Calu3 (cell line): ENCODE measurements at regions not wholly inside any gene's neighbourhood (a gene's known extent, or its start where the extent isn't known, plus 50 kb on each side); places are given as distances from the start of the nearest gene placed in this dataset.
A peak's percentile ranks its signal among the peaks of the same experiment; 100 is the strongest.
"Not testable (repeated sequence)": the region's sequence is repeated elsewhere in the genome, so short reads cannot be mapped to it uniquely, and the experiment has no call there.

ENCODE experiments used
- BruUV-seq: library from RNA; stranded (reverse); fragments of 400-500 nt; replicated peaks from 2 replicates; lab custom pipeline; 2021; lab: Mats Ljungman, UMichigan
- CTCF ChIA-PET: fragments of 300-600 bp; sonication (Branson Sonifier 250); formaldehyde crosslinking; loops from one replicate; lab custom pipeline; 2022; ENCODE audit warnings: antibody characterized with exemption; lab: Charles Lee
- DNase-seq: peaks from one replicate; pipeline ENCODE4 v3.0.0; 2022
- H3K27ac Mint-ChIP-seq: one replicate; pipeline ENCODE4 v1.8.0; 2022; ENCODE audit warnings: mixed read lengths; ENCODE audit not compliant: unreplicated experiment
- H3K27me3 Mint-ChIP-seq: one replicate; pipeline ENCODE4 v1.8.0; 2022; ENCODE audit warnings: mixed read lengths; ENCODE audit not compliant: unreplicated experiment
- H3K36me3 Mint-ChIP-seq: one replicate; pipeline ENCODE4 v1.8.0; 2022; ENCODE audit warnings: mild to moderate bottlenecking, moderate library complexity, mixed read lengths; ENCODE audit not compliant: insufficient read depth, unreplicated experiment
- H3K4me1 Mint-ChIP-seq: one replicate; pipeline ENCODE4 v1.8.0; 2022; ENCODE audit warnings: mild to moderate bottlenecking, low read depth, mixed read lengths; ENCODE audit not compliant: unreplicated experiment
- H3K4me3 Mint-ChIP-seq: one replicate; pipeline ENCODE4 v1.8.0; 2022; ENCODE audit warnings: mild to moderate bottlenecking, low read depth, moderate library complexity, mixed read lengths; ENCODE audit not compliant: unreplicated experiment
- H3K9me3 Mint-ChIP-seq: one replicate; pipeline ENCODE4 v1.8.0; 2022; ENCODE audit warnings: low read depth, mixed read lengths; ENCODE audit not compliant: unreplicated experiment
- CTCF ChIP-seq: fragments of 200-600 bp; IDR thresholded peaks from one replicate; pipeline ENCODE4 v1.8.0; 2022; ENCODE audit warnings: antibody characterized with exemption; ENCODE audit not compliant: unreplicated experiment
- intact Hi-C: fragments of 100-400 bp; cut with micrococcal nuclease; formaldehyde crosslinking; loops from one replicate; pipeline ENCODE4 v1.10.0; 2022; ENCODE audit not compliant: unreplicated experiment

DNA sequence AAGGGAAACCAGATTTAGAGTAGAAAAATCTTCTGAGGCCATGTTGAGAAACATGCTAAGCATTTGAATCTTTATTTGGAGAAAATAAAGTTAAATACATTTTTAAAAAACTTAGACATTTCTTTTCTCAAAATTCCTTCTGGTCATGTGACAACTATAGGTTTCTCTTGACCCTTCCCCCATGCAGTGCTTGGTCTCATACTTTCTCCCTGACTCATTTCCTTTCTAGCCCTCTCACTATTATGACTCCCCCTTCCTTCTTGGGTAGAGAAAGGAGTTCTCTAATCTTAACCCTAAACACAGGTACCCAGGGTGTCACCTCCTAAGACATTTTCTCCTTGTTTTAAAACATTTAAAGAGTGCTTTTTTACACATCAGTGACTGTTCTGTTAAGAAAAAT is 179.5 kb upstream of the TMEM106B start:
- no peak for TF ChIP-seq CTCF
- BruUV-seq, result no TSS peak
- peak overlapping the region; percentile 98 for H3K27ac Mint-ChIP-seq
- peaks cover 3% of the 10 kb centered on the region for H3K9me3 Mint-ChIP-seq
- H3K4me3 Mint-ChIP-seq, result peak overlapping the region; percentile 31
- intact Hi-C loops, result loop anchor here (1.0 kb wide), 1 partner anchor 35 kb away; no protein-coding TSS in a partner anchor
- peak; percentile 74 for DNase-seq
- no peaks in the 10 kb centered on the region for H3K27me3 Mint-ChIP-seq
- peaks cover 6% of the 10 kb centered on the region for H3K36me3 Mint-ChIP-seq
- CTCF ChIA-PET, result no interaction called here
- H3K4me1 Mint-ChIP-seq, result peaks cover 46% of the 10 kb centered on the region

DNA sequence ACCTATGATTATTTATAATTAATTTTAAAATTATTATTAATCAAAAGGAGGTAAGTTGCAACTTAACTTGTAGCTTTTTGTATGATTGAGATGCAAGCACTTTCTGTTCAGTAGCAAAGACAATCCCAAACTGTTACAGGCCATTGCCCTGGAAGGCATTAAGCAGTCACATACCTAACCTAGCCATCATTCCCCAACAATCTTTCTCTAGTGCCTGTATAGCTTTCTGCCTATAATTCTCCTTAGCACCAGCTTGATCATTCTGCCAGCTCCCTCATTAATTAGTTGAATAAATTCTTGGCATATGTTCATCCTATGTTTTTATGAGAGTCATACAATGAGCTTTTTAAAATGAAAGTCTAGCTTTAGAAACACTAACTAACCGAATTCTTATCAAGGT is 178.9 kb upstream of the TMEM106B start:
- Mint-ChIP-seq H3K36me3 (peaks cover 6% of the 10 kb centered on the region), H3K4me3 (peak overlapping the region; percentile 31), H3K27me3 (no peaks in the 10 kb centered on the region), H3K9me3 (peaks cover 3% of the 10 kb centered on the region), H3K27ac (peak overlapping the region; percentile 98), H3K4me1 (peaks cover 46% of the 10 kb centered on the region)
- CTCF ChIA-PET, result interaction anchor here (0.6 kb wide), 2 partner anchors 11 to 93 kb away, joined by 3 read pairs; no protein-coding TSS in a partner anchor
- BruUV-seq, result TSS peak; percentile 84
- intact Hi-C loops, result no loop called here
- no peak for DNase-seq
- no peak for TF ChIP-seq CTCF

- H3K4me1 Mint-ChIP-seq, result peaks cover 32% of the 10 kb centered on the region
- H3K9me3 Mint-ChIP-seq, BruUV-seq, H3K27me3 Mint-ChIP-seq, intact Hi-C loops, CTCF ChIA-PET, H3K36me3 Mint-ChIP-seq, H3K4me3 Mint-ChIP-seq: not testable (repeated sequence)
- H3K27ac Mint-ChIP-seq, result peak overlapping the region; percentile 88
- peak; percentile 25 for DNase-seq
Measured at GRCh38 chr7:12043457-12043856, 167.6 kb upstream of the TMEM106B start.

DNA sequence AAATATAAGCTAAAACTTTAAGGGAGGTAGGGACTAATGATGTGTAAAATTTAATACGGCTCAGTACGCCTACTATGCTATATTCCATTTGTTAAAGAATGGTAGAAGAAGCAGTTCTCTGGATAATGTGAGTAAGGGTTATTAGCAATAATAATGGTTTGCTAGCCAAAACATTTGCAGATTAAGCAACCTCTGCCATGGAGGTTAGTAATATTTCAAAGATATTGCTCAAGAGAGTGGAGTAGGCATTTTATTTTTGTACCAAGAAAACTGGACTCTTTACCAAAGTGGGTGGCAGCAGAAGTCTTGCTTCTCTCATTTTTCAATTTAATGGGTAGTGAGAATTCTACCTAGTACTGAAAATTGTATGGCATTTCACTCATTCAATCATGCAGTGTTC is 158.9 kb upstream of the TMEM106B start:
- no peak overlapping the region for H3K27ac Mint-ChIP-seq
- no peaks in the 10 kb centered on the region for H3K27me3 Mint-ChIP-seq
- intact Hi-C loops, result no loop called here
- no peaks in the 10 kb centered on the region for H3K36me3 Mint-ChIP-seq
- peaks cover 6% of the 10 kb centered on the region for H3K9me3 Mint-ChIP-seq
- no peak for DNase-seq
- no peaks in the 10 kb centered on the region for H3K4me1 Mint-ChIP-seq
- CTCF ChIA-PET, result no interaction called here
- TF ChIP-seq CTCF, result no peak
- BruUV-seq, result no TSS peak
- H3K4me3 Mint-ChIP-seq, result no peak overlapping the region

- CTCF ChIA-PET, result no interaction called here
- H3K27ac Mint-ChIP-seq, result no peak overlapping the region
- no peak for DNase-seq
- H3K9me3 Mint-ChIP-seq, result peaks cover 11% of the 10 kb centered on the region
- no peak overlapping the region for H3K4me3 Mint-ChIP-seq
- no peaks in the 10 kb centered on the region for H3K4me1 Mint-ChIP-seq
- no peaks in the 10 kb centered on the region for H3K36me3 Mint-ChIP-seq
- BruUV-seq, result no TSS peak
- no peaks in the 10 kb centered on the region for H3K27me3 Mint-ChIP-seq
- no peak for TF ChIP-seq CTCF
- intact Hi-C loops, result no loop called here
Measured at GRCh38 chr7:12053561-12053960, 157.5 kb upstream of the TMEM106B start.
